Stimulated activated CD8-positive, alpha-beta memory T cell treated with anti-CD3 and anti-CD28 coated beads, Interleukin-7, amount 100 ng/mL, for 1 hour (primary cell): ENCODE measurements at regions not wholly inside any gene's neighbourhood (a gene's known extent, or its start where the extent isn't known, plus 50 kb on each side); places are given as distances from the start of the nearest gene placed in this dataset.

Experiments used
- DNase-seq, 2 donors: peaks; one replicate each; pipeline ENCODE4 v3.0.0-alpha.2; 2020; ENCODE audit warnings: low read depth in 2 of 2

GRCh38 chr5:124584991-124585715 lies 161.3 kb downstream of the ZNF608 start:
- DNase-seq, result no peak

GRCh38 chr5:124583469-124584350 lies 162.7 kb downstream of the ZNF608 start:
- DNase-seq, result no peak

- no peak for DNase-seq
Measured at GRCh38 chr5:124582561-124582840, 163.9 kb downstream of the ZNF608 start.

GRCh38 chr5:124581738-124582560 lies 164.5 kb downstream of the ZNF608 start:
- no peak for DNase-seq

- DNase-seq, result no peak
Measured at GRCh38 chr5:124580925-124581737, 165.3 kb downstream of the ZNF608 start.

GRCh38 chr5:124580512-124580911 lies 165.9 kb downstream of the ZNF608 start:
- no peak for DNase-seq

- DNase-seq, result no peak
Measured at GRCh38 chr5:124576848-124577409, 169.5 kb downstream of the ZNF608 start.

- DNase-seq, result no peak
Measured at GRCh38 chr5:124575725-124576124, 170.7 kb downstream of the ZNF608 start.

- DNase-seq, result no peak
Measured at GRCh38 chr5:124574521-124575436, 171.7 kb downstream of the ZNF608 start.

GRCh38 chr5:124572971-124573370 lies 173.5 kb downstream of the ZNF608 start:
- DNase-seq, result no peak

- no peak for DNase-seq
Measured at GRCh38 chr5:124570285-124571035, 176.0 kb downstream of the ZNF608 start.

GRCh38 chr5:124566875-124567450 lies 179.5 kb downstream of the ZNF608 start:
- DNase-seq, result no peak

- no peak for DNase-seq
Measured at GRCh38 chr5:124561451-124561850, 185.0 kb downstream of the ZNF608 start.

- DNase-seq, result no peak
Measured at GRCh38 chr5:124560370-124560769, 186.1 kb downstream of the ZNF608 start.

- DNase-seq, result no peak
Measured at GRCh38 chr5:124557761-124558160, 188.7 kb downstream of the ZNF608 start.

GRCh38 chr5:124554746-124555578 lies 191.5 kb downstream of the ZNF608 start:
- no peak for DNase-seq

- DNase-seq, result no peak
Measured at GRCh38 chr5:124553911-124554310, 192.5 kb downstream of the ZNF608 start.

- DNase-seq, result no peak
Measured at GRCh38 chr5:124552526-124552925, 193.9 kb downstream of the ZNF608 start.
